NCI-H2171 (cell line): ENCODE measurements at regions not wholly inside any gene's neighbourhood (a gene's known extent, or its start where the extent isn't known, plus 50 kb on each side); places are given as distances from the start of the nearest gene placed in this dataset.

Experiments
- DNase-seq: peaks from one replicate; lab custom pipeline; 2025; lab: John Stamatoyannopoulos, UW

DNA sequence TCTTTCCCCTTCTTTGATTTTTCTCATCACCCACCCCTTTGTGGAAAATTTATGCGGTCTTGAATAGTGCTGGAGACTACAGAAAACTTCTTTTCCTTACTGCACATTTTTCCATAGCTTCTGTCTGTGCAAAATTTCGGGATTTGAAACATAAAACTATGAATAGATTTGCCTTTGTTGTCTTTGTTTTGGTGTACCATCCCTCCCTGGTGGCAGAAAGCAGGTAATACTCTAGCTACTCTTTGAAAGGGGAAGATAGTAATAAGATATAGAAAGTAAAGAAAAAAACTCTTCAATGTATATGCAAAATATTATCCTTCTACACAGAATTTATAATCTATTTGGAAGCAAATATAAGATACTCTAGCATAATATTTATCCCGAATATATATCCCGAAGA lies 79.1 kb upstream of the LMO3 start:
- DNase-seq = no peak

- DNase-seq = no peak
Measured at GRCh38 chr12:16681196-16681595, 75.2 kb upstream of the LMO3 start.

DNA sequence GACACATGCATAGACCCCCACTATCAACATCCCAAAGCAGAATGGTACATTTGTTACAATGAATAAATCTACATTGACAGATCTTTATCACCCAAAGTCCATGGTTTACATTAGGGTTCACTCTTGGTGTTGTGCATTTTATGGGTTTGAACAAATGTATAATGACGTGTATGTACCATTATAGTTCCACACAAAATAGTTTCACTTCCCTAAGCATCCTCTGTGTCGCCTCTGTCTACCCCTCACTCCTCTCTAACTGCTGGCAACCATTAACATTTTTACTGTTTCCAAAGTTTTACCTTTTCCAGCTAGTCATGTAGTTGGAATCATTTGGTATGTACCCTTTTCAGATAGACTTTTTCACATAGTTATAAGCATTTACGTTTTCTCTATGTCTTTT lies 69.5 kb upstream of the LMO3 start:
- no peak for DNase-seq

- no peak for DNase-seq
Measured at GRCh38 chr12:16674885-16675284, 68.9 kb upstream of the LMO3 start.

DNA sequence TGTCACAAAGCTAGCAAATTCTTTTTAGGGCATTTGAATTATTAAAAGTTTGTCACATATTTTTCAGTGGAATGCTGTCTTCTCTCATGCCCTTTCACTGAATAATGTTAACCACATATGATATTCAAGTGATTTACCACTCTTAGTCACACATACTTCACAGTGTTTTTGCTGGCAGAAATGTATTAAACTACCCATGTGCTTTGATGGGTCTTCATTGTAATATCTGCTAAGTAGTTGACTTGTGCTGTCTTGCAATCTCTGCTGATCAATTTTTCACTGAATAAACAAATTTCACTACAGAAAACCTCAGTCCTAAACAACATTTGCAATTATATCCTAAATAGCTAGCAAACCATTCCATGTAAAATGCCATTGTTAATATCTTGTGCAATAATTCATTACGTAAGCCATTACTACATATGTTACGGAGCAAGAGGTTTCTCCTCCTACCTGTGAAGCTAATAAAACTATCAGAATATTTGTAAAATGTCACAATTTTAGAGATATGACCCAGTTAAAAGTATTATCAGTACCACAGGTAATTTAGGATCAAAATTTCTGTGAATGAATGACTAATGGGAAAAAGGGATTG lies 64.6 kb upstream of the LMO3 start:
- no peak for DNase-seq

DNA sequence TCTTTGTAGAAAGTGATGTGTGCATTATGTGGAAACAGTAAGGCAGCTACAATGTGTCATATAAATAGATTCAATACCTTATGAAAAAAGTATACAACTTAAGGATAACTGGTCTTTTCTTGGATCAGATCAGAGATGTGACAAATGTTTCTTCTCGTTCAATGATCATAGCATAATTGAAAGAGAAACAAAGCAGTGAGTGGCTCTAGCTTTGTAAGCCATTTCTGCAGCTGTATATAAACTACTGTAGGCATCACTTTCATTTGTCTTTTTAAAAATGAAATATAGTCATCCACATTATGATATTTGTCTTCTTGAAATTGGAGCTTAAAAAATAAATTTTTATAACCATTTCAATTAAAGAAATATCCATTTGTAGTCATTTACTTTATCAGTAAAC lies 63.8 kb upstream of the LMO3 start:
- DNase-seq = no peak

GRCh38 chr12:16668198-16668597 lies 62.2 kb upstream of the LMO3 start:
- no peak for DNase-seq

DNA sequence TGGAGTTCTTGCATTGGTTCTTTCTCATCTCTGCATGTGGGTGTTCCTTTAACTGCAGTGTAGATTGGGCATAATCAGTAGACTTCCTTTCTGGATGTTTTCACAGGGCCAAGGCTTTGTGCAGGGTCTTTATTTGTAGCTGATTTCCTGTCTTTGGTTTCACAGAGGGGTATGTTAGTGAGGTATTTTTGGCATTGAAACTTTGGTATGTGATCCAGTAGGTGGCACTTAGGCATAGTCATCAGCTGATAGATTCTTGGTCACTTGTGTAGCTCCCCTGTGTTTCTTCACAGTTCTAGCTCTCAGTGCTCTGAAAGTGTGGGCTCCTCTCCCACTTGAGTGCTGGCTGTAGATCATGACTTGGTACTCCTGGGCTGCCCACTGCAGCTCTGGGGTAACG lies 52.7 kb upstream of the LMO3 start:
- no peak for DNase-seq
